HG02973 (cell line): ENCODE measurements at regions not wholly inside any gene's neighbourhood (a gene's known extent, or its start where the extent isn't known, plus 50 kb on each side); places are given as distances from the start of the nearest gene placed in this dataset.
"Not testable (repeated sequence)": the region's sequence is repeated elsewhere in the genome, so short reads cannot be mapped to it uniquely, and the experiment has no call there.

ENCODE experiments used
- ATAC-seq: cut with Tn5 transposase; IDR thresholded peaks from one replicate; pipeline ENCODE4 v1.9.1; 2021; ENCODE audit warnings: moderate library complexity; ENCODE audit not compliant: unreplicated experiment

DNA sequence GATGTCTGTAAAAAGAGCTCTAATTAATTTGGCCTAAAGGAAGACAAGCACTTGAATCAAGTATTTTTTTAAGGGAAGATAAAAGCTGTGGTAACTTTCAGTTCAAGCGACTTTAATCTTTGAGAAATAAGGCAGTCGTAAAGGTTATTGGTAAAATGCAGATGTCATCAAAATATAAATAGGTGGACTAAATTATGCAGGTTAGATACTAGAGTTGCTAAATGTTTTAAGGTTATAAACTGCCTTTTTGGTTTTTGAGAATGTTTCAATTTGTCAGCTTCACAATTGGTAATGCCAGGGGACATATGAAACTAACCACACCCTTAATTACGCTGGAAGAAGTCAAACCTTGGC, 159.5 kb upstream of the OLIG3 start:
- ATAC-seq: no peak

DNA sequence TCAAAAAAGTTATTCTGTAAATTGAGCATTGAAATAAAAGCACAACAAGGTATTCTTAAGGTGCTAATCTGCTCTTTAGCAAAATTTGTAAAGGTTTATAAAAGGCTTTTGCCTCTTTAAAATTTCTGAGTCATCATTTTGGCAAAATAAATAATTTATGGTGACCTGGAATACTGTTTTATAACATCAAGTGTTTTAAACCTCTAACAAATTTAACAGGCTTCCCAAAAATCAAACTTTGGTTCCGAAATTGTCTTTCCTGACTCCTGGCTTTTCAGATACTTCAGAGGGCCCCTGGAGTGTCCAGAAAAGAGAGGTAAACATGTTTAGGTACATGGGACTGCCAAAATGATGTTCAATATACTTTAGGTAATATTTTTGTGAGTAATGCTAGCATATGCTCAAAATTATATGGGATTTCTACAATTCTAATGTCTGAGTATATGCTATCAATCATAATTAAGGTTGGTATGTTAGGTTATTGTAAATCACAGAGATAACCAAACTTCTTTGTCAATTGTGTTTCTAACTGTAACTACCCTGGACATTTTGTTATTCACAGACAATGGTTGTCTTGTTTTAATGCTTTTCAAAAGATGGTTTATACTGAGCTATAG, 160.3 kb upstream of the OLIG3 start:
- ATAC-seq: no peak

DNA sequence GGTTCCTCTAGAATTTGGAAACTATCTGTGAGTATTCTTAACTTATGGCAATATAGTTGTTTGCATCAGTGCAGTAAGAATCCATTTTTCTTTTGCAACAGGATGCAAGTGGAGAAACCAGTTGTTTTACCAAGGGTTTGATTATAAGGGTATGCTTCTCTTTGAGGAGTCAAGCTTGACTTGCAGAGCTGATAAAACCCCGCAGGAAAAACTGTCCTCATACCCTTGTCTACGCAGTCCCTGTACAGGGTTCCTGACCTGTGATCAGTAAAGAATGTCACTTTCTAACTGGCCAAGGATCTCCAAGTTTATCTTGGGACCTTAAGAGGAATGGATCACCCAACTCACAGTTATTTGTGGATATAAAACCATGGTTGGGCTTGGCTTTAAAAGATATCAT, 161.1 kb upstream of the OLIG3 start:
- ATAC-seq: no peak

DNA sequence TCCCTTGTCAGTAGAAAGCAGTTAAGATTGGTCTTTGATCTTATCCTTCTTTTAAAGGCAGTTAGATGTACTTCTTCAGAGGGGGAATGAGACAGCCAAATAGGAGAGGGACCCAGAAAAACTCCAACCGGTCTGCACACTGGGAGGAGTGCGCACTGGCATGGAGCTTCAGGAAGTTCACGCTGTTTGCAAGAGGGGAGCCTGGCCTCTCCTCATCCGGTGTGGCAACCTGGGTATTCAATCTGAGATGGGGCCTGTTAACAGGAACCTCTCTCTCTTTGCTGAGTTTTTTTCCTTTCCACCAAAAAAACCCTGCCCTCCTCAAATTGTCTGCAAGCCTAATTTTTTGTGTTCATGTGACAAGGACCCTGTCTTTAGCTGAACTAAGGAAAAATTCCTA, 162.5 kb upstream of the OLIG3 start:
- ATAC-seq: no peak

DNA sequence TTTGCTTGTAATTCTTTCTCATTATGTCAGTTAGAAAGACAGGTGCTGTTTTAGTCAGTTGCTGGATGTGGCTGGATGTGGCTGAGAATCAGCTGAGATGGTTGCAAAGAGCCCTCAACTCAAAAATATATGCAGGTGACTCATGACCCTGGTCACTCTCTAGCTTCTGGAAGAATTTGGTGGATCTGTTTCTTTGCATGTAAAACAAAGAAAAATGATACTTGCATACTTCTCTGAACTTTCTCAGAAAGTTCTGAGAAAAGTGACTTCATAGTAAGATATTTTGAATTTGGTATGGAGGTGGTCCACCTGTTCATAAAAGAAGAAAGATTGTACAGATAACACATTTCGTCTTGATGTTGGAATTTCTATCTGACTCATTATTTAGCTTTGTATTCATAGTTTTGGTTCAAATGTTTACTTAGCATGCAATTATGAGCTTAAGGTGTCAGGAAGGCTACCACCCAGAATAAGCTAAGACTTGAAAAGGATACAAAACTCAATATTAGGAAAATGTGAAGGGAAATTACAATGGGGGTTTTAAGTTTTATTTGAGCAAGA, 163.2 kb upstream of the OLIG3 start:
- no peak for ATAC-seq

DNA sequence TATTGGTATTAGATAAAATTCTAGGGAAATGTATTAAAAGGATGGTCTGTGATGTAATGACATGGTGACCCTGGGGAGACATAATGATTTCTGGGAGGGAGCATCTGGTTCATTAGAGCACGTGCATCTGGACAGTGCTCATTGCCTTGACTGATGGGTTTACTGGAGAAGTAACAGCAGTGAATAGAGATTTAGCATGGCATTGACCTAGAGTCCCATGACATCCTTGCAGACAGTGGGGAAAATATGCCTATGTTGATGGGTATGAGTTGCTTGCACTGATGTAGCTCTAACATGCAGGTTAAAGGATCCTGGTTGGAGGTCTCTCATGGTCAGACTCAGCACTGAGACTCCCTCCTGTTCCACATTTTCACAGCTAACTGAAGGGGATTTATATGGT, 164.1 kb upstream of the OLIG3 start:
- ATAC-seq: no peak

DNA sequence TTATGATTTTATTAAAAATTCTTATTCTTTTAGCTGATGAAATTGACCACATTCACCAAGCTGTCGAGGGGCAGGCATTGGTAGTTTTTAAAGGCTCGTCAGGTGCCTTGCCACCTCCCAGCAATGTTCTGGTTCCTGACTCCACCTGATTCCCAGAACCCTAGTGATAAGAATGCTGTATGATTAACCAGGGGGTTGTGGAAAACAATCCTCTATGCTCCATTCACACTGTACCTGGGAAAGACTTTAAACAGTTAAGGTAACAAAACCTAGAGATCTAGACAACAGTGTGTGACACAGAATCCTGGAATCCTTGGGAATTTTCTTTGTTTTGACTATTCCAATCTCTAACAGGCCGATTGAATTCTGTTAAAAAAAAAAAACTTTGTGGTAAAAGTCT, 165.7 kb upstream of the OLIG3 start:
- no peak for ATAC-seq

DNA sequence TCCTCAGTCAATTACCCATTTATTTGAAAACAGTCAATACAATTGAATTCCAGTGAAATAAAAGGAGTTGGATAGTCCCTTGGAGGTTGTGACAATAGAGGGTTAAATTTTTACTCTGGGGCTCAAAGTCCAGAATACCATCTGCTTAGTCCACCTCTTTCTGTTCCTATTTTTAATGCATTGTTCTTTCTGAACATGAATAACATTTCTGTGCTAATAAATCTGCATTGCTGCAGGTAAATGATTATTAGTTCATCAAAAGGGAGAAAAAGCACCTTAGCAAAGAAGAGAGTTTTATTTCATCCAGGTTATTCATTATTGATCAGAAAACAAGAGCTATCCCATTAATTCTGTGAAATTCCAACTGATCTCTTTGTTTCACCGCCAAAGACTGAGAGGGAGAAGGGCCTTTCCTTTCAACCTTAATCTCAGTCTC, 166.1 kb upstream of the OLIG3 start:
- no peak for ATAC-seq

DNA sequence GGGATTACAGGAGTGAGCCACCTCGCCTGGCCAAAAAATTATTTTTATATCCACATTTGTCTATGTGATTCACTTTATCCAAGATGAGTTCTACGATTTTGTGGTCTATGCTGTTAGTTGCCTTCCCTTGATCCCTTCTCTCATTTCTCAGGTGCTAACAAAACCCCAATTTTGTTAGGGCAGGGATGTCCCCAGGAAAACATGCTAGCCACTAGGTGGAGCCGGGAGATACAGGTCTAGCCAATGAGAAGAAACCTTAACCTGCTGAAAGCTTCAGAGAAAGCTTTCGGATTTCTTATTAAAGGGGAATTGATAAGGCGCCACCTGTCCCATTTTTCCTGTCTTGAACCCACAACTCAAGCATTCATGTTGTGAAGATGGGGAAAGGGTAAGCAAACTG, 167.4 kb upstream of the OLIG3 start:
- ATAC-seq: no peak

DNA sequence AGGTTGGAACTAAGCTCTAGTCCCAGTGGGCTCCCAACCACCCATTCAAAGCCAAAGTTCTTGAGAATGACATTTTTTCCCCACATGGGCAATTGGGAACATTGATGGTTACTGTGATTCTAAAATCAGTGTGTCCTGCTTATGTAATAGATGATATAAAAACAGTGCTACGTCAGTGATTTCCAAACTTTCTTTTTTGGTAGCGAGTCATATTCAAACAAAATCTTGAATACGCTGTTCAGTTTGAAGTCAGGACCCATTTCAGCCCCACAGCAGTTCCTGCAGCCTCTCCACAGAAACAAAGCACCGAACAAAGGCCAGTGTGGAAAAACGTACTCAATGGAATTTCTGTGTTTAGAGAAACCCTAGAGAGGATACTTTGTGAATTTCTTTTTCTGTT, 170.0 kb upstream of the OLIG3 start:
- ATAC-seq: no peak

DNA sequence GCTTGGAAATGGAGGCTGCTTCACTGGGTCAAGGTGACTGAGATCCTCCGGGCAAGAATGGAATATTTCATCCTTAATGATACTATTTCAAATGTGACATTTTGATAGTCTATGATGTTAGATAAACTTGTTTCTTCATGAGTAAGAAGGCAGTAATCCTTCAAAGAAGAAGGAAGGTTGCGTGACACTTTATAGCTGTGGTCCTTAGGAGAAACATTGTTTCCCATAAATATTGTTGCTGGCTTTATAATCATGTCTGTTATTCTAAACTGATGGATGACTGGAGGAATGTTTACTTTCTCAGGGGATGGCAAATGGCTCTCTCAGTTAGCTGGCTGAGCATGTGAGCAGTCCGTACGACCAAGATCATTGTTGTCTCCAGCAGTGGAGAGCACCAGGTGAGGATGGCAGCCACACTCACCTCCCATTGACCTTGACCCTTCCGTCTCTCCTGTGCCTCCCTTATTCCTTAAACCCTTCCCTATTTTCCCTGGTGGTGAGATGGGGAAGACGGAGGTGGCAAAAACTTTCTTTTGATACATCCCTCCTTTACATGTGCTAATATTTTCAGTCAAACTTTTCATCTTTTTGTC, 171.2 kb upstream of the OLIG3 start:
- no peak for ATAC-seq

DNA sequence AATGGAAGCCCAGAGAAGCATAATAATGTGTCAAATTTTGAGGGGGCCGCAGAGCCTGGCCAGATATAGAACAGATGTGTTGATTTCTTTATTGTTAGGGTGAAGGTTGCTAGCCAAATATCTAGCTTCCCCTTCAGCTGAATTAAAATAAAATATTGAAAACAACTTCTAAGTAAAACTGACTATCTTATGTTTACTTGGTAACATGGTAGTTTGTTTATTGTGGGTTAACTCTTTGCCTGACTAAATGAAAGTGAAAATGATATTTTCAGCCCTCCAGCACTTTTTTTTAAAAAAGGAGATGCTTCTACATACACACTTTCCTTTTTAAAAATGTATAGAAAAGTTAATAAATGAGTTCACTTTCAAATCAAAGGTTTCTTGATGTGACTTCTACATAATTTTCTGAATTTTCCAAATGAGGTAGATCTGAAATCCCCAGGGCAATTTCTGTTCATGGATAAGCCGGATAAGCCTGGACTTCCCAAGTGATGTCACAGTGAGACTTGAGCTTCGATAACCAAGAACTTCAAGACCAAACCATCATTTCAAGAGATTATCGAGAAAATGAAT, 172.1 kb upstream of the OLIG3 start:
- no peak for ATAC-seq

DNA sequence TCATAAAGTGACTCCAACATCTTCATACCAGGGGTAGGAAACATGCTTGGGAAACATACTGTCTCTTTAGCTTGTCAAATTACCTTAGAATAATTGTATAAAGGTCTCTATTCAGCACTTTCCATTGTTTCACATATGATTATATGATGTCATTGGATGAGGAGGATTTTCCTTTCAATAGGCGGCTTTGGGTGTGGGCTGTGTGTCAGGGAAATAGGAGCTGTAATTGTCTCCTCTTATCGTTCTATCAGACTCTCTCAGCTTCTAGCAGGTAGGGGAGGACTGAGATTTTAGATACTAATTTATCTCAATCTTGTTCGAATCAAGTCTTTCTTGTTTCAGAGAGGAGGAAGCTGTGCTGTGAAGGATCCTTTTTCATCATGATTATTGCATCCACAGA, 179.4 kb upstream of the OLIG3 start:
- ATAC-seq: no peak

DNA sequence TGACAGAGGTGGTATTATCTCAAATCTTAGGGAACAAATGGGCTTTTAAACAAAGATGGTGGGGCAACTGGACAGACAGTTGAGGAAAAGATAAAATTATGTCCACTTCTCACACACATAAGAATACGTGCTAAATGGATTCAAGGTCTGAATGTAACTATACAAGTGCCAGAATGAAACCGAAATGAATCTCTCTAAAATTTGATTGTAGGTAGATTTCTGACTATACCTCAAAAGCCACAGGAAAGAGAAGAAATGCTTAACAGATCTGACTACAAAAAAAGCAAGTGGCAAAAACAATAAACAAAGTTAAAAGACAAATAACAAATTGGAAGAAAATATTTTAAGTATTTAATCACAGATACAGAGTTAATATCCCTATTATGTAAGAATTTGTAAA, 182.7 kb upstream of the OLIG3 start:
- peak; percentile 70 for ATAC-seq

DNA sequence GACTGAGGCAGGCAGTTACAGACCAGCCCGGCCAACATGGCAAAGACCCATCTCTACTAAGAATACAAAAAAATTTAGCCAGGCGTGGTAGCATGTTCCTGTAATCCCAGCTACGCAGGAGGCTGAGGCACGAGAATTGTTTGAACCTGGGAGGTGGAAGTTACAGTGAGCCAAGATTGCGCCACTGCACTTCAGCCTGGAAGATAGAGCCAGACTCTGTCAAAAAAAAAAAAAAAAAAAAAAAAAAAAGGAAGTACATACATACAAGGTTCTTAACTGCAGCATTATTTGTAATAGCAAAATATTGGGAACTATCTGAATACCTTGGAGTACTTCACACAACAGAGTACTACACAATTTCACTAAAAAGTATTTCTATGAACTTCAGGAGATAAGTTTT, 183.5 kb upstream of the OLIG3 start:
- ATAC-seq: no peak

DNA sequence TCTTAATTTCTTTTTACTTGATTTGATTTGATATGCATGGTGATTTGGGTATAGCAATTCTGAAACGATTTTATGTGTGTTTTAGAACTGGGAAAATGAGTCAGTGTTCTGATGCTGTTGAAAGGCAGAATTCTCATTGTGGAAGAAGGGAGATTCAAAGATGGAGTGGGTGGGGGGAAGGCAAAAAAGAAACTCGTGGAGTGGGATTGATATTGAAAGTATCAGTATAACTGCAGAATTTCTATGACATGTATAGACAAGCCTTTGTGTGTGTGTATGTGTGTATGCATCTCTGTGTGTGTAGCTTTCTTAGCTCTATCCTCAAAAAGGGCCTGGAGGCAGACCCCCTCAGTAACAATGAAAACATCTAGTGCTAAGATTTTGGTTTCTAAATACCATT, 184.3 kb upstream of the OLIG3 start:
- no peak for ATAC-seq

DNA sequence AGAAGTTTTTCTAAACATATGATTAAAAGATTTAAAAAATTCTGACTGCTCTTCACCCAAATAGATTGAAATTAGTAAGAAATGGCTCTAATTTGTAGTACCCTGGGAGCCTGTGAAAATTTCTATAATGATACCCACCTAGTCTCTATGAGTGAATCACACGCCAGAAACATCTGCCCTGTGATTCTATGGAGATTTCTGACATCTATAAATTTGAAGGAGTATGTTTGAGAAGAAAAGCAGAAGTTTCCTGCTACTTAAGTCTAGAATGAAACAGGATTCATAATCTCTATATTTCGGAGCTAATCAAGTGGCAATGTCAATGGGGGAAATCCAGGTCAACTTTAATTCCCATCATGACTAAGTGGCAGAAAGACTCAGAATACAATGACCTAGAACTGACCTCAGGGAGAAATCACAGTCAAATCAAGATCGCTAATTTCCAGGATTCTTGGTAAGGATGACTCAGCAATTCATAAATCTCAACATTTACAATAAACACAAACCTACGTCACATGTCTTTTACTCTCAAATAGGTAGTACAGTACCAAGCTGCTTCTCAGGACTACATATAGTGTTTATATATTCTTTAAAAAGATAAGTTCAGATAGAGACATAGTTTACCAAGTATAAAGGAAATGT, 186.2 kb upstream of the TNFAIP3 start:
- ATAC-seq: no peak

DNA sequence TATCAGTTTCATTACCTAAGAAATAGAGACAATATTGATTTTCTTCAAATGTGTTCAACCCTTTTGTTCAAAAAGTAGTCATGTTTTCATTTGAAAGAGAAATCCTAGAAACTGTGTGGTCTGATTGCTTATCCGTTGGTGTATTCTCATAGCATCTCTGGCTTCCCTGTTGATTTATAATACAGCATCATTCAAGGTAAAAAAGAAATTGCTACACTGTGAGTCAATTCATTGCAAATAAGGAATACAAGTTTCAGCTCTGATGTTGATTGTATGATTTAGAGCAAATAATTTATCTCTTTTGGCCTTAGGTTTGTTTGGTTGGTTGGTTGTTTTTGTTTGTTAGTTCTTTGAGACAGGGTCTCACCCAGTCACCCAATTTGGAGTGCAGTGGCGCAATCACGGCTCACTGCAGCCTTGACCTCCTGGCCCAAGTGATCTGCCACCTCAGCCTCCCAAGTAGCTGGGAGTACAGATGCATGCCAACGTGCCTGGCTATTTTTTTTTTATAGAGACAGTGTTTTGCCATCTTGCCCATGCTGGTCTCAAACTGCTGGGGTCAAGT, 185.5 kb upstream of the TNFAIP3 start:
- ATAC-seq: no peak

DNA sequence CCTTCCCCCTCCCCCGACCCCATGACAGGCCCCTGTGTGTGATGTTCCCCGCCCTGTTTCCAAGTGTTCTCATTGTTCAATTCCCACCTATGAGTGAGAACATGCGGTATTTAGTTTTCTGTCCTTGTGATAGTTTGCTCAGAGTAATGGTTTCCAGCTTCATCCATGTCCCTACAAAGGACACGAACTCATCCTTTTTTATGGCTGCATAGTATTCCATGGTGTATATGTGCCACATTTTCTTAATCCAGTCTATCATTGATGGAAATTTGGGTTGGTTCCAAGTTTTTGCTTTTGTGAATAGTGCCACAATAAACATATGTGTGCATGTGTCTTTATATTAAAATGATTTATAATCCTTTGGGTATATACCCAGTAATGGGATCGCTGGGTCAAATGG, 184.4 kb upstream of the TNFAIP3 start:
- ATAC-seq: not testable (repeated sequence)

DNA sequence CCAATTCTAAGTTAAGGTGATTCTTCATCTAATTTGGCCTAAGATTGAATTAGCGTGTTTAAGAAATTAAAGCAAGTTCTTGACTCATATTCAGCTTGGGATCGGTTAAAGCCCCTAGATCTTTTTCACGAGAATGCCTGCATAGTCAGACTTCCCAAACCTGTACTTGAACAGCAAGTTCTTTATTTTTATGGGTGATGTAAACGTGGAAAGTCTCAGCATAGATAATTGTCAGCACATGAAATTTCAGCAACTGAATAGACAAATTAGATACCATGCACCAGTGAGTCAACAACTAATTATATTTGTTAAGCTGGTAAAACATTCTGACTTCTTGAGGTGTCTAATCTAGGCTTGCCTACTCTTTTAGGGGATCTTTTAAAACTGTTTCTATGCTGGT, 183.1 kb upstream of the TNFAIP3 start:
- no peak for ATAC-seq

DNA sequence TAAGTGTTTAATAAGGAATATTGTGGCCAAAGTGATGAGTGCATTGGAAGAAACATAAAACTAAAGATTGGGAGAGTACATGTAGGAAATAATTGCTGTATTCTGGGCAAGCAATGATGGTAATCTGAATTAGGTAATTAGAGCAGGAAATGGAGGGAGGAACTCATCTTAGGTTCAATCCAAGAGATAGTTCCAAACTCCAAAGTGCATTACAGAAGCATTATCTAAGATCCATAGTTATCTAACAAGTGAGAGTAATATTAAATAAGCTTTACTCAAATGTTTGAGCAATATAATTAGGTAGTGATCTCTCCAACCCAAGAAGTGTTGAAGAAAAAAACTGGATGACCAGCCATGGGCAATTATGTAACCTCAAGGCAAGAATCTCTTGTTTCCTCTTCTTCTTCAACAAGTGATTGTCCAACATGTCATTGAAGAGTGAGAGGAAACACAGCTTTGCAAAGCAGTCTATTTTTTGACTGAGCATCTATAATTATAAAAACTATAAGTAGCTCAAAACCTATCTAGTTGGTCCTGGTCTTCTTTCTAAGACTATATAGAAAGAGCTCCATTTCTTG, 181.2 kb upstream of the TNFAIP3 start:
- ATAC-seq: no peak

DNA sequence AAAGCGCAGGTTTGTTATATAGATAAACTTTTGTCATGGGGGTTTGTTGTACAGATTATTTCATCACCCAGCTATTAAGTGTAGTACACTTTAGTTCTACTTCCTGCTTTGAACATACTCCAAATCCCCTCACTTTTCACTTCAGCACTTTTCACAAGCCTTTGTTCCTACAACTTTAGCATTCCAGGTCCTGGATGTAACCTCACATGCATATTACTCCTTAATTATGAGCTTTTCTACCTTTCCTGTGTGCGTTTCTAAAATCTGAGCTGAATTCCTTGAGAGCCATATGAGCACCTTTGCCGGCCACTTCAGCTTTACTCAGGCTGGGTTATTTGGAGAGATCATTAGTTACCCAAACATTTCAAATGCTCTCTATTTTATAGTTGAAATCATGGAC, 179.2 kb upstream of the TNFAIP3 start:
- no peak for ATAC-seq
